IPS-NIHi7 (cell line): ENCODE measurements at regions not wholly inside any gene's neighbourhood (a gene's known extent, or its start where the extent isn't known, plus 50 kb on each side); places are given as distances from the start of the nearest gene placed in this dataset.

Experiments
- DNase-seq: peaks from one replicate; pipeline ENCODE4 v3.0.0; 2012; ENCODE audit warnings: mixed read lengths; ENCODE audit errors: extremely low spot score

DNA sequence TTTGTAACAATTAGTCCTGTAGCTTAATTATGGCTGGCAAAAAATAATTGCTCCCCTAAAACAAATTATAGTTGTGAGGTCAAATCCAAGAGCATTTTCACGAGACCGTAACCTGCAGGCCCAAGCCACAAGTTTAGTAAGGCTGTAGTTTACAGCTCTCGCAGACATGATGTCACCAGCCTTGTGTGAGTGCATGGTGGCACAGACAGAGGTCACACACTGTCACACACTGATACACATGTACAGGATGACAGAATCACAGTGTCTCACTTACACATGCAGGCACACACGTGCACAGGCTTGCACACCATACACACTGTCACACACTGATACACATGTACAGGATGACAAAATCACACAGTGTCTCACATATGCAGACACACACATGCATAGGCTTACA is 518.8 kb downstream of the IRX1 start:
- DNase-seq = no peak

DNA sequence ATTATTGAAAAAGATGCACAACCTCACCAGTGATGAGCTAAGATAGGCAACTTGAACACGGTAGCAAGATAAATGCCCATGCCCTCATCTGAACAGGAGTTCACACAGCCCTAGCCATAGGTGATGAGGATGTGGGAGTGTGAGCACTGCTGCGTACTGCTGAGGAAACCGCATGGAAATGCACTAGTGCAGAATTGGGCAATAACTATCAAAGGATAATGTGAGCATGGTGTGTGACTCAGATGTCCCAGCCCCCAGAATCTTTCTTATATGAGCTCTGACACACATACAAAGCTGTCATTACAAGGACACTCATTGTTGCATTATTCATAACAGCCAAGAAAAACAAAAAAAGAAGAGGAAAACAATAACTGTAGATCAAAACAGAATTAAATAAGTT is 521.2 kb downstream of the IRX1 start:
- no peak for DNase-seq

DNA sequence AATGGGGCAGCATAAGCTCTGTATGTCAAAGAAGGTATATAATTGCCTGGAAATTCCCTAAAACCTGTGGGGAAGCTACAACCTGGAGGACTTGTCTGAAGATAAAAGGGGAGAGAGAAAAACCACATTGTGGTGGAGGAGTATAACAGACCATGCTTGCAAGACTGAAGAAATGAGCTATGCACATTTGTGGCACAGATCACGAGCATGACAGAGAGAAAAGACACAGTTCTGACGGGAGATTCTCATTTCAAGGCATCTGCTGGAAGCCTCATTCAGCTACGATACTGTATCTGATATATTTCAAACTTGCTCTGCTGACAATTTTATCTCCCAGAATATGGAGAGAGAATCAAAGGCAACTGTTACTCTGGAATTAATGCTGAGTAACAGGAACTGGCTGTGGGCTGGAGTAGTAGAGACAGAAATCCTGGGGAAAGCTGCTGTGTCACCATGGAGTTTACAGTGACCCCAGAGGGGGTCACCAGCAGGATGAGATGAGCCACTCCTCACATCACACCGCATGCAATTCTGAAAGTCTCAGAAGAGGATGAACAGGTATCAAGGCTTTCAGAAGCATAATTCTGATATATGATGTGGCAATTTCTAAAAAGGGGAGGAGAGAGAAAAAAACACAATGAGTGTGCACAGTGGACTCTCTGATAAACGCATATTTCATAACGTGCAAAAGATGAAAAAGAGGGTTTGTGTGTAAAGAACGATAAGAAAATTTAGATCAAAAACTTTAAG is 528.8 kb downstream of the IRX1 start:
- no peak for DNase-seq

DNA sequence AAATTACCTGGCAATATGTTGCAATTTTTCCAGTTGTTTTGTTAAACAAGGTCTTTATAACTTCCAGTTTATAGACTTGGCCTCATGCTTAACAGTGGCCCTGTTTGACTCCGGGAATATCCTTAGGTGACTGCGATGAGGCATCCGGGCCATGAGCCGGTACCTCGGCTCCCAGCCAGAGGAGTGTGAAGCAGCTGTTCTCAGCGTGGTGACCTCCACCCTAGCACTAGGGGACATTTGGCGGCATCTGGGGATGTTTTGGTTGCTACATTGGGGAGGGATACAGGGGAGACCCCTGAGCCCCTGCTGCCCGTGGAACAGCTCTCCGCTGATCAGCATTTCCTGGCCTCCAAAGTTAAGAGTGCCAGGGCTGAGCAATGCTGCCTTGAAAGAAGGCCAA is 533.4 kb downstream of the IRX1 start:
- no peak for DNase-seq

DNA sequence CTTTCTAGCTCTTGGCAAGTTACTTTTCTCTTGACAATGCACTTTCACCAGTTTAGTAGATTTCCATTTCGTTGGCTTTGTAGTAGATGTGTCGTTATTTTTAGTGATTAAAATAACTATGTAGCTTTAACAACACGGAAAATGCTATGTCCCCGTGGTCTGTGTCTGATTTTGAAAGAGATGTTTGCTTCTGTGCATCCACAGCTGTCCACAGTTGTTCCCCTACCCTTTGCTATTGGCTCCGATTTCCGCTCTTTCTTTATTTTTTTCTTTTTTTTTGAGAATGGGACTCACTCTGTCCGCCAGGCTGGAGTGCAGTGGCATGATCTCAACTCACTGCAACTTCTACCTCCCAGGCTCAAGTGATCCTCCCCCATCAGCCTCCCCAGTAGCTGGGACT is 533.9 kb downstream of the IRX1 start:
- DNase-seq = no peak

DNA sequence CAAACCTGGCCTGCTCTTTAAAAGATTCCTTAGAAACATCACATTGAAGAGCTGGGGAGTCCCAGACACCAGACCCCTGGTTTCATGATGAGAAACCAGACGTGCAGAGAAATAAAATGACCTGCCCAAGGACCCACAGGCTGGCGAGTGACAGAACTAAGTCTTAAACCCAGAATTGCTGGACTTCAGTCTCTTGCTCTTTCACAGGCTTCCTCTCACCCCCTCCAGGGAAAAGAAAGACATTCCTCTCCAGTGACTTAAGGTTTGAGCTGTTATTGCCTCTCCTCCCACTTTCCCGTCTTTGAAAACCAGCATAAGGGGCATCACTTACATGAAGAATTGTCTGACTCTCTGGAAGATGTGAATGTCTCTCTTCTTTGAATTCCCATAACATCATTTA is 535.2 kb downstream of the IRX1 start:
- DNase-seq = no peak

DNA sequence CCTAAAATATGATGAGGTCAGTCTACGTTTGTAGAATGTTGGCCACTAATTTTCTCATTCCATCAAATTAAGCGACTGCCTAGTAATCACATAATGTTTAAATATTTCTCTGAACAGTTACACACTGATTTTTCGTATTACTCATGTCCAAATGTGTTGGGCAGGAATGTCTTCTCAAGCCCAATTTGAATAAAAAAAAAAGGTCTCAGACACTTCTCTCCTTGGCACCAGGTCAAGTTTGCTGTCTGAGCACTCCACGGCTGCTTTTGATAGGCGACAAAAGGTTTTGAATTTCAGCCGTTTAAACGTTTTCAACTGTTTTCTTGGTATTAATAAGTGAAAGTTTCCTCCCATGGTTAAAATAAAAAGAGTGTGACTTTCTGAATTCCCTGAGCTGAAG is 542.1 kb downstream of the IRX1 start:
- DNase-seq = no peak

DNA sequence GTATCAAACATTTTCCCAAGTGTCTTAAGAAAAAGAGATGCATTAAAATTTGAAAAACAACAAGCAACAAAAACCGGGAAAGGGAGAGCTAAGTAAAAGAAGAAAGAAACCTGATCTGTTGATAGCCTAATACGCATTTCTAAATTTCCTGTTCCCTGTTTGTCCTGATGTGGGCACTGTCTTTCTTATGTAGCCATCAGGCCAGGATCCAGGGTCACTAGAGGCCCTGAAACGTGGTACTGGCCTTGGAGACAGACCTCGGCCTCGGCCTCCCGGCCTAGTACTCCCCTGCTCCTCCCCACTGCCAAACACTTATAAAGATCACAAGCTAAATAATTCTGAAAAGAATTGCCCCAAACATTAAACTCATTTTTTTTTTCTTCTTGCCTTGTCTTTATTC is 547.2 kb downstream of the IRX1 start:
- DNase-seq = no peak

DNA sequence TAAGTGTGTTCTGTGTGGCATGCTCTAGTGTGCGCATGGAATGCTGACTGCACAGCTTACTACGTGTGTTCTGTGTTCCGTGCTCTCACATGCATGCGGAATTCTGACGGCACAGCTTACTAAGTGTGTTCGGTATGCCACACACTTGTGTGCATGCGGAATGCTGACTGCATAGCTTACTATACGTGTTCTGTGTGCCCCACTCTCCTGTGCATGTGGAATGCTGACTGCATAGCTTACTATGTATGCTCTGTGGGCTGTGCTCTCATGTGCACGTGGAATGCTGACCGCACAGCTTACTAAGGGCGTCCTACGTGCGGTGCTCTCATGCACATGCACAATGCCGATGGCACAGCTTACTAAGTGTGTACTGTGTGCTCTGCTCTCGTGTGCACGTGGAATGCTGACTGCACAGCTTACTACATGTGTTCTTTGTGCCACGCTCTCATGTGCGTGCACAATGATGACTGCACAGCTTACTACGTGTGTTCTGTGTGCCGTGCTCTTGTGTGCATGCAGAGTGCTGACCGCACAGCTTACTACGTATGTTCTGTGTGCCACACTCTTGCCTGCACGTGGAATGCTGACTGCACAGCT is 548.9 kb downstream of the IRX1 start:
- no peak for DNase-seq

DNA sequence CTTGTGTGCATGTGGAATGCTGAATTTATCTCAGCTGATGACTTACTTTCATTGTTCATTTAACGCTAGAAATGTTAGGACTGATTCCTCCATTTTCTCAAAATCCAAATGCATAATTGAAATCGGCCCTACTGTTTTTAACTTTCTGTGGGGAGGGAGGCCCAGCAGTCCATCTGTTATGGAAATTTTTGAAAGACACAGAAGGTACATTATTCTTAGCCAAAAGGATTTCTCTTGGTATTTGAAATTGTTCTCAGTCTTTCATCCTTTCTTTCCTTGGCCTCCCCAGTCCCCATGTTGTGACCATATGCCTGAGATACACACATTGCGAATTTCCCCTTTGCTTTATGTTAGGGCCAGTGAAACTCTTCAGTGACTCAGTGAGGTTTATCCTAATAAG is 549.9 kb downstream of the IRX1 start:
- no peak for DNase-seq

DNA sequence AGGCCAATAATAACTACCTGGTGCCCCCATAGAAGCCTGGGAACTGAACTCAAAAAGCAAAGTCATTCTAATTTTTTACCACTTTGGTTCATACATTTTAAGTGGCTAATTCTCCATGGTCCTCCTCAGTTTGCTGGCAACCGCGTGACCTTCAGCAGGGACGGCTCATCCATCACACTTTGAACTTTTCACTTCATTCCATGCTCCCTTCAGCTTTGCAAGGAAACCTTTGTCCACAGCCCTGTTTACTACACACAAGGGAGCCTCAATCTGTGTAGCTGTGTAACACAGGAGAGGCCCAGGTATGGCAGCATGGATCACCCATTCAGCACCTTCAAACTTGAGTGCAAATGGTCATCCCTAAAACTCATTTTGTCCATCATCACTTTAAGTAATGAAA is 552.4 kb downstream of the IRX1 start:
- DNase-seq = no peak

DNA sequence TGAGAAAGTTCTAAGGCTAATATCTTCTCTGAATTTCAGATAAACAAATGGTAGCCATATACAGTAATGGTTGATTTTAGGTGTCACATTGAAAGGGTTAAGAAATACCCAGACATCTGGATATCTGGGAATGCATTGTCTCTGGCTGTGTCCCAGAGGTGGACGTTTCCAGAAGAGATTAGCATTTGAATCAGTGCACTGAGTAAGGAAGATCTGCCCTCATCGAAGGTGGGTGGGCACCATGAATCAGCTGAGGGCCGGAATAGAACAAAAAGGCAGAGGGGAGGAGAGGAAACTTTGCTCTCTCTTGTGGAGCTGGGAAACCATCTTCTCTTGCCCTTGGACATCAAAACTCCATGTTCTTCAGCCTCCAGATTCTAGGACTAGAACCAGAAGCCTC is 554.4 kb downstream of the IRX1 start:
- no peak for DNase-seq

DNA sequence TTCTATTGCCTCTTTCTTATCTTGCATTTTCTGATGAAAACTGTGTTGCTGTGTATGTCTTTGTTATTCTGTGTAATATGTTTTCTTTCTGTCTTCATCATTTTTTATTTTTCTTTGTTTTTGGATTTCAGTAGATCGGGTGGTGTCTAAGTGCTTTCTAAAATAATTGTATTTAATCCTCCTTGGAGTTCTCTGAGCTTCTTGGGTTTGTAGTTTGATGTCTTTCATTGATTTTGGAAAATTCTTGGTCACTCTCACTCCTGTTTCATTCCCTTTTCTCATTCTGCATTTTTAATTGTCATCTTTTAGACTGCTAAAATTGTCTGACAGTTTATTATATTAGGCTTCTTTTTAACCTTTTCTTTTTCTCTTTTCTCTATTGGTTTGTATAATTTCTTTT is 560.5 kb downstream of the IRX1 start:
- DNase-seq = no peak

DNA sequence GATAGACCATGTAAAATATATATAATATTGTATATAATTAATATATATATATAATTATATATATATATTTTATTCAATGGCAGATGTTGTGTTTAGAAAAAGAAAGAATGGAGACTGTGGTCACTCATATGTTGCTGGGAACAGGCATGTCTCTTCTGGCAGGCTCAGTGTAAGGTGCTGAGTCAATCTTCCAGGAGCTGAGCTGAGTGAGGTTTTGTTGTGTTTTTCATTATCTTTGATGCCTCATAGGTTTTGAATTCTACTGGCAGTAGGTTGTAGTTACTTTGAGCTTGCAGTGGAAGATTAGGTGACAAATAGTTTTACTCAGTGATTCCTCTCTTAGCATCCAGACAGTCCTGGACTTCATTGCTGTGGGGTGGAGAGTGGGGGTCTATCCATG is 561.3 kb downstream of the IRX1 start:
- DNase-seq = no peak

DNA sequence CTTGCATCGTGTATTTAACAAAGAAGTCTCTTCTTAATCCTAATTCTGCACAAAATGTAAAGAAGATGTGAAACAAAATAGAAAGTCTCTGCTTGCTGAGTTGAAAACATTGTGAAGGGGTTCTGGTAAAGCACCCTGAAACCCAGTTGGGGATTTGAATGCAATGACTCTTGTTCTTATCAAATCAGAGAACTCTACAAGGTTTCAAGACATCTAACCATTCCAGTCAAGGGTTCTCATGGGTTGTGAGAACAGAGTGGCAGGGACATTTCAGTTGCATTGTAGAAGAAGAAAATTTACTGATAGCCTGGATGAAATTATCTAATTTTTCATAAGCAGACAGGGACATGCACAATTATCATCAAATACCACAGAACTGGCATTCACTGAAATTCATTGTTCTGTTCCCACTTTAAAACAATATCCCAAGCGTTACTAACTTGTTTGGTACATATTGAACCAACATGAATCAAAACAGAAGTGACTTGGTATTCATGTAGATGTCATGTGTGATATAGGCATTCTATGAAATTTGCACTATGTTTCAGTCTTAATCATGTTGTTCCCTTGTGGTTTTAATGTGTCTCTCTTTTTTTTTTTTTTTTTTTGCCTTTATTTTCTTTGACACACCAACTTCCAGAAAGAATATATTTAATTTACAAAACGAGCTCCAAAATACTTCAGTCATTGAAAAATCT is 563.3 kb downstream of the IRX1 start:
- DNase-seq = no peak

DNA sequence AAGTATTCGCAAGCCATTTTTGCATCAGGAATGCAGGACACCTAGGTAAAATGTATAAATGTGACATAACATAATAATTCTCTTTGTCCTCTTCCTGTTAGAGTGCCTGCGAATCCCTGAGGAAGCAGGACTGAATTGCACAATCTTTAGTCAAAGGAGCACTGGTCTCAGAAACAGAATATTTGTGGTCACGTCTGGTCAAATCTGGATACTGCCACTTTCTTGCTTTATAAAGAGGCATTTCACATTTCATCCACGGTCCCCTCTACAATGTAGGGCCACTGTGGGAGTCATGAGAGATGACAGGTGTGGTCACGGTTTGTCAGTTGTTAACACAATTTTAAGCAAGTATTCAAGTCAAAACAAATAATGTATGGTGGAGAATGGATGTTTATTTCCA is 564.0 kb downstream of the IRX1 start:
- DNase-seq = no peak

DNA sequence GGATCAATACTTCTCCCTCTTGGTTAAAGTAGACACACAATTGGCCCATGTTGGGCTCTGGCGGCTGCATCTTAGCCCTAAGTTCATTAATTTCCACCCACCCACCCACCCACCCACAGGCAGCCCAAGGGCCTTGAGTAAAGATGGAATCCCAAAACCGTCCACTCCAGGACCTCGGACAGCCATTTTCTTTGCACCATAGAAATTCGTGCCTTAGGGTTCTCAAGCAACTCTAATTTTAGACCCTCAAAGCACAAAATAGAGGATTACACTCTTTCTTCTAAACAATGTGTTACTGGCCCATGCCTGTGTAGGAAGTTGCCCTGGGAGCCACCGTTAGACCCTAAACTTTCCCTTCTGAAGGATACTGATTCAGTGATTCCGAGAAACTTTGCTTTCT is 568.5 kb downstream of the IRX1 start:
- no peak for DNase-seq

DNA sequence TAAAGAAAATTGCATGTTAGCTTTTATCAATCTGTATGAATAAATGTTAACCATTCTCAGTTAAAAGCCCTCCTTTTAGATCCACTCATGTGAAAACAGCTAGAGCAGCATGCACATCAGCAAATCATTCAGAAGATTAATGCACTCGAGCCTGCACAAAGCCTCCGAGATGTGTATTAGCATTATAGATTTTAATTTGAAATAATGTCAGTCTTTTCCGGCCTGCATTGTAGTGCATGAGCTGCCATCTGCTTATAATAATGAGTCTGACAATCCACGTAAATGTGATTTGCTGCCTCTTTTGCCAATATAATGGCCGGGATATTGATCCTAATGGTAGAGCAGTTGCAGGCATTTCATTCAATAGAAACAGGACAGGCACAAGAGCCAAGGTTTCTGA is 585.1 kb downstream of the IRX1 start:
- DNase-seq = no peak

DNA sequence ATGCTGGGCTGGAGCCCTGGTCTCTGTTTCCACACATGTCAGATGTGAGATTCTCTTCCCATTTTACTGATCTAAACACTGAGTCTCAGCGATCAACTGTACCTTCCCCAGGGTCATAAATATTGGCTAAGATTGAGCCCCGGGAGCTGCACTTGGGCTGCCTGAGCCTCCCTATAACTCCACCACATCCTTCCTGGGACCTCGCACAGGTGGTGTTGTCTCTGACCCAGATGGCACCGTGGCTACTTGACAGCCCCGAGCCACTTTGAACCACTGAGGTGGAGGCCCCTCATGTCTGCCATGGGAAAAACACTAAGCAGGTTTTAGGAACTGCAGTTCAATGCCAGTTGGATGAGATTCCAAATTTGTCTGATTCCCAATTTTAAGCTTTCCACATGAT is 586.5 kb downstream of the IRX1 start:
- DNase-seq = no peak

DNA sequence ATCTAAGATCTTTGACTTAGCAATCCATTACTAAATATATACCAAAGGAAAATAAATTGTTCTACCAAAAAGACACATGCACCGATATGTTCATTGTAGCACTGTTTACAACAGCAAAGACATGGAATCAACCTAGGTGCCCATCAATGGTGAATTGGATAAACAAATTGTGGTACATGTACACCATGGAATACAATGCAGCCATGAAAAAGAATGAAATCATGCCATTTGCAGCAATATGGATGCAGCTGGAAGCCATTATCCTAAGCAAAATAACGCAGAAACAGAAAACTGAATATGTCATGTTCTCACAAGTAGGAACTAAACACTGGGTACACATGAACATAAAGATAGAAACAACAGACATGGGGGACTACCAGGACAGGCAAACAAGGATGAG is 589.5 kb downstream of the IRX1 start:
- DNase-seq = no peak

DNA sequence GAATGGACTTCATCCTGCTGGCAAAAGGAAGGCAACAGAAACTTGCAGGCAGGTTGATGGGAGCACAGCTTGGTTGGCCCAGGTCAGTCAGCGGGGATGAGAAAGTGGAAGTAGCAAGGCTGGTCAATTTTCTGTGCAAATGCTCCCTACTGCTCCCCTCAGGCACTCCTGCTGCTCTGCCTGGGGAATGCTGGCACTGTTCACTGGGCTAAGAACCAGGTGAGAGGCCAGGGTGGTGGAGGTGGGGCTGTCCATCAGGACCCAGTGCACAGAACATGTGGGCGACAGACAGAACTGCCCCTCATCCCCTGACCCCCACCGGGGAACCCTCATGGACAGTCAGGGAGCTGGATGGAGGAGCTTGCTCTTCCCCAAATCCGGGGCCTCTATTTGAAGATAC is 593.1 kb downstream of the IRX1 start:
- no peak for DNase-seq

DNA sequence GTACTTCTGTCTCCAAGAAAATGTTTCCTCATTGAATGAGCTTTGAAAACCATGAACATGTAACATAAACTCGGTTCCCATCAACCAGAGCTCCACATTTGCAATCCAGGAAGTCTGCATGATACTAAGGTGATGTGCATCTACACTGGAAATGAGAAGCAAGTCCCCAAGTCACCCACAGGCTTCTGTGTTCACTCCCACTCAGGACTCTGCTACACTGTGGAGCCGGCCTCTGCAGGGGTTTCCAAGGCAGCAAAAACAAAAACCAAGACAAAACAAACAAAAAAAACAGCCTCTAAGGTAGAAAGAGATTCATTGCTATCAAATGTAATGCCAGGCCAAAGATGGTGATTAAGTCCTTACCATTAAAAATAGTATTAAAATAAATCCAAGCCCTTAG is 593.7 kb downstream of the IRX1 start:
- no peak for DNase-seq

DNA sequence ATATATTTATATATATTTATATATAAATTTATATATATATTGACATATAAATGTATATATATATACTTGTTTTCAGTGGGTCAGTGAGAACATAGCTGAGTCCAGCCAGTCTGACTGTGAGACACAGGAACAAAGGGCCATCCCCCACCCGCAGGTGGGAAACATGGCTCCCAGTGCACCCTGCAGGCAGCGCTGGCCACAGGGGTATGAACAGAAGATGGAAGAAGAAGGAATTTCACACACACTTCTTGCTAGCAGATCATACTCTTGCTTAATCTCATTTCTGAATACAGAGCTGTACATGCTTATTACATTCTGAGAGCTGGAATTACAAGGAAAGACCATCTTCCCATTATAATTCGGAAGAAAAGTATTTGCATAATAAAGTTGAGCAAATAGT is 595.4 kb downstream of the IRX1 start:
- DNase-seq = no peak
